ENCODE measurements at regions not wholly inside any gene's neighbourhood (a gene's known extent, or its start where the extent isn't known, plus 50 kb on each side); places are given as distances from the start of the nearest gene placed in this dataset.

- no peak overlapping the region for H3K27ac ChIP-seq
- no peak overlapping the region for H3K4me3 ChIP-seq
- H3K4me1 ChIP-seq, result no peaks in the 10 kb centered on the region
- H3K27me3 ChIP-seq, result no peaks in the 10 kb centered on the region
- no peak for TF ChIP-seq CTCF (IDR thresholded peaks at IDR 0.05)
- H3K9me3 ChIP-seq, result peaks cover 0 to 3% of the 10 kb centered on the region in 2 donors
- no peak for DNase-seq (ENCODE audit: low spot score)
- H3K36me3 ChIP-seq, result no peaks in the 10 kb centered on the region
Measured at GRCh38 chr12:25812295-25812694, 146.2 kb upstream of the RASSF8 start.

GRCh38 chr12:25813843-25814242, 144.6 kb upstream of the RASSF8 start:
- no peak for TF ChIP-seq CTCF (IDR thresholded peaks at IDR 0.05)
- Histone ChIP-seq H3K4me3 (no peak overlapping the region), H3K27me3 (no peaks in the 10 kb centered on the region), H3K36me3 (no peaks in the 10 kb centered on the region), H3K9me3 (peaks cover 0 to 7% of the 10 kb centered on the region in 2 donors), H3K4me1 (no peaks in the 10 kb centered on the region), H3K27ac (no peak overlapping the region)
- no peak for DNase-seq (ENCODE audit: low spot score)

- no peak overlapping the region for H3K27ac ChIP-seq
- no peaks in the 10 kb centered on the region for H3K4me1 ChIP-seq
- no peak for DNase-seq (ENCODE audit: low spot score)
- H3K4me3 ChIP-seq, result no peak overlapping the region
- no peaks in the 10 kb centered on the region for H3K27me3 ChIP-seq
- H3K9me3 ChIP-seq, result peaks cover 0 to 7% of the 10 kb centered on the region in 2 donors
- H3K36me3 ChIP-seq, result no peaks in the 10 kb centered on the region
- TF ChIP-seq CTCF (IDR thresholded peaks at IDR 0.05), result no peak
Measured at GRCh38 chr12:25816637-25817036, 141.8 kb upstream of the RASSF8 start.

- Histone ChIP-seq H3K4me3 (no peak overlapping the region), H3K9me3 (peaks cover 0 to 7% of the 10 kb centered on the region in 2 donors), H3K27me3 (no peaks in the 10 kb centered on the region), H3K4me1 (no peaks in the 10 kb centered on the region), H3K36me3 (no peaks in the 10 kb centered on the region), H3K27ac (no peak overlapping the region)
- no peak for TF ChIP-seq CTCF (IDR thresholded peaks at IDR 0.05)
- no peak for DNase-seq (ENCODE audit: low spot score)
Measured at GRCh38 chr12:25817166-25817565, 141.3 kb upstream of the RASSF8 start.

GRCh38 chr12:25818596-25819390, 139.7 kb upstream of the RASSF8 start:
- H3K9me3 ChIP-seq, result peaks cover 0 to 7% of the 10 kb centered on the region in 2 donors
- H3K27ac ChIP-seq, result no peak overlapping the region
- no peak for DNase-seq (ENCODE audit: low spot score)
- H3K27me3 ChIP-seq, result no peaks in the 10 kb centered on the region
- no peaks in the 10 kb centered on the region for H3K36me3 ChIP-seq
- no peaks in the 10 kb centered on the region for H3K4me1 ChIP-seq
- H3K4me3 ChIP-seq, result no peak overlapping the region
- no peak for TF ChIP-seq CTCF (IDR thresholded peaks at IDR 0.05)

GRCh38 chr12:25819691-25820090, 138.8 kb upstream of the RASSF8 start:
- H3K27ac ChIP-seq, result no peak overlapping the region
- H3K27me3 ChIP-seq, result no peaks in the 10 kb centered on the region
- DNase-seq (ENCODE audit: low spot score), result no peak
- H3K9me3 ChIP-seq, result peaks cover 0 to 7% of the 10 kb centered on the region in 2 donors
- H3K4me1 ChIP-seq, result peaks cover 0 to 3% of the 10 kb centered on the region in 2 donors
- no peak for TF ChIP-seq CTCF (IDR thresholded peaks at IDR 0.05)
- H3K36me3 ChIP-seq, result no peaks in the 10 kb centered on the region
- no peak overlapping the region for H3K4me3 ChIP-seq
